B cell (primary cell): ENCODE measurements at regions not wholly inside any gene's neighbourhood (a gene's known extent, or its start where the extent isn't known, plus 50 kb on each side); places are given as distances from the start of the nearest gene placed in this dataset.

Experiments
- ATAC-seq: fragments of 200-7000 bp; cut with Tn5 transposase; one replicate; pipeline ENCODE4 v1.10.0; 2021; ENCODE audit warnings: low read depth, mild to moderate bottlenecking, moderate number of reproducible peaks, moderate library complexity
- CTCF ChIA-PET: fragments of 350-600 bp; sonication (Branson Sonifier 250); formaldehyde crosslinking; loops from one replicate; lab custom pipeline; 2021; ENCODE audit warnings: antibody characterized with exemption, inconsistent platforms; lab: Charles Lee
- POLR2A ChIA-PET: fragments of 350-600 bp; sonication (Branson Sonifier 250); formaldehyde crosslinking; loops from one replicate; lab custom pipeline; 2021; ENCODE audit warnings: antibody characterized with exemption; lab: Charles Lee
- DNase-seq: peaks from one replicate; pipeline ENCODE4 v3.0.0; 2013
- H2AFZ ChIP-seq: 2 replicates; pipeline ENCODE4 v1.6.1; 2012; ENCODE audit warnings: mild to moderate bottlenecking, low read depth, low read length; ENCODE audit not compliant: insufficient read depth, poor library complexity, severe bottlenecking
- H3K27ac ChIP-seq, 2 donors: 1 replicate in 1 of 2; 2 replicates in 1 of 2; pipeline ENCODE4 v1.5.1; 2012 to 2013; ENCODE audit warnings: low read length in 2 of 2, mild to moderate bottlenecking in 2 of 2, moderate library complexity in 1 of 2
- H3K27me3 ChIP-seq, 4 experiments: fragments of 200-600 bp in 1 of 4; sonication (generic) in 1 of 4; replicated peaks in 1 of 4; 1 replicate in 2 of 4; 2 replicates in 2 of 4; pipeline versions ENCODE4 v1.6.1 to v1.7.0; 2013 to 2016; ENCODE audit warnings: low read length in 3 of 4, mild to moderate bottlenecking in 2 of 4, mixed read lengths in 1 of 4, moderate library complexity in 1 of 4; ENCODE audit not compliant: insufficient read depth in 4 of 4, control insufficient read depth in 3 of 4; ENCODE audit errors: control extremely low read depth in 1 of 4
- H3K36me3 ChIP-seq, 2 experiments: replicated peaks in 1 of 2; 1 replicate in 1 of 2; 2 replicates in 1 of 2; pipeline versions ENCODE4 v1.6.1 to v1.7.1; 2013; ENCODE audit warnings: low read length in 1 of 2; ENCODE audit not compliant: insufficient read depth in 2 of 2, control insufficient read depth in 1 of 2; ENCODE audit errors: control extremely low read depth in 1 of 2, extremely low read depth in 1 of 2
- H3K4me1 ChIP-seq, 2 donors: fragments of 200-600 bp in 1 of 2; sonication (generic) in 1 of 2; 1 replicate in 1 of 2; 2 replicates in 1 of 2; pipeline versions ENCODE4 v1.5.1 to v1.6.1; 2013 to 2017; ENCODE audit warnings: low read length in 2 of 2; ENCODE audit not compliant: control insufficient read depth in 2 of 2, insufficient read depth in 2 of 2
- H3K4me2 ChIP-seq: replicated peaks from 2 replicates; pipeline ENCODE3; 2012; ENCODE audit warnings: mild to moderate bottlenecking, low read depth, low read length; ENCODE audit not compliant: poor library complexity, severe bottlenecking
- H3K4me3 ChIP-seq, 5 experiments: fragments of 200-600 bp in 1 of 5; sonication (generic) in 1 of 5; 1 replicate in 3 of 5; 2 replicates in 2 of 5; pipeline versions ENCODE4 v1.5.1 to v1.7.0; 2011 to 2016; ENCODE audit warnings: low read length in 4 of 5, mild to moderate bottlenecking in 4 of 5, low read depth in 2 of 5, control low read depth in 1 of 5, moderate library complexity in 1 of 5; ENCODE audit not compliant: insufficient read depth in 1 of 5; ENCODE audit errors: control extremely low read depth in 1 of 5, extremely low read depth in 1 of 5
- H3K79me2 ChIP-seq: fragments of 200-600 bp; sonication (generic); one replicate; pipeline ENCODE4 v1.6.0; 2016; ENCODE audit warnings: low read length; ENCODE audit not compliant: control insufficient read depth, insufficient read depth
- H3K9ac ChIP-seq: fragments of 200-600 bp; sonication (generic); 2 replicates; pipeline ENCODE4 v1.6.1; 2017; ENCODE audit warnings: mild to moderate bottlenecking, low read length, moderate library complexity
- H3K9me3 ChIP-seq, 3 donors: one replicate each; pipeline versions ENCODE4 v1.6.1 to v1.7.1; 2013; ENCODE audit warnings: low read length in 2 of 3; ENCODE audit not compliant: control insufficient read depth in 2 of 3, insufficient read depth in 1 of 3; ENCODE audit errors: control extremely low read depth in 1 of 3
- H4K20me1 ChIP-seq: 2 replicates; pipeline ENCODE4 v1.6.0; 2012; ENCODE audit warnings: mild to moderate bottlenecking, low read length; ENCODE audit not compliant: insufficient read depth, control insufficient read depth, poor library complexity, severe bottlenecking
- H3K27ac Mint-ChIP-seq: one replicate; pipeline ENCODE4 v1.8.0; 2021; ENCODE audit warnings: mixed read lengths
- H3K27me3 Mint-ChIP-seq: one replicate; pipeline ENCODE4 v1.8.0; 2021; ENCODE audit warnings: mixed read lengths
- H3K4me1 Mint-ChIP-seq: one replicate; pipeline ENCODE4 v1.8.0; 2021; ENCODE audit warnings: mixed read lengths
- H3K4me3 Mint-ChIP-seq: one replicate; pipeline ENCODE4 v1.8.0; 2021; ENCODE audit warnings: mixed read lengths
- H3K9me3 Mint-ChIP-seq: one replicate; pipeline ENCODE4 v1.8.0; 2022; ENCODE audit warnings: mixed read lengths; ENCODE audit not compliant: insufficient read depth
- EZH2 ChIP-seq: IDR thresholded peaks from 2 replicates; pipeline ENCODE4 v1.6.1; 2012; ENCODE audit warnings: borderline replicate concordance, low read depth, mild to moderate bottlenecking, moderate library complexity, low read length; ENCODE audit not compliant: insufficient read depth, poor library complexity, severe bottlenecking
- WGBS: methylation state at CpG from one replicate; pipeline ENCODE4 v1.1.5; 2013; ENCODE audit warnings: missing lambda C conversion rate; ENCODE audit not compliant: insufficient coverage; 5-methylcytosine and 5-hydroxymethylcytosine counted together
- intact Hi-C: fragments of 100-400 bp; cut with micrococcal nuclease; formaldehyde crosslinking; loops from one replicate; pipeline ENCODE4 v1.10.0; 2022
- TF ChIP-seq, protein P1 (sequence below): fragments of 200-600 bp; IDR thresholded peaks from one replicate; pipeline ENCODE4 v1.8.0; 2022; ENCODE audit warnings: antibody characterized with exemption, mild to moderate bottlenecking

- no peaks in the 10 kb centered on the region for H3K9me3 Mint-ChIP-seq
- intact Hi-C loops: no loop called here
- Histone ChIP-seq H3K36me3 (no peaks in the 10 kb centered on the region), H3K4me1 (peaks cover 3 to 7% of the 10 kb centered on the region in 2 donors), H3K79me2 (no peaks in the 10 kb centered on the region), H3K27me3 (no peaks in the 10 kb centered on the region), H3K9me3 (peaks cover 0 to 1% (median 0%) of the 10 kb centered on the region in 3 donors), H3K27ac (no peak overlapping the region), H3K9ac (no peak overlapping the region), H2AFZ (no peak overlapping the region), H3K4me2 (no peak overlapping the region), H3K4me3 (no peak overlapping the region), H4K20me1 (no peaks in the 10 kb centered on the region)
- TF ChIP-seq, protein P1, sequence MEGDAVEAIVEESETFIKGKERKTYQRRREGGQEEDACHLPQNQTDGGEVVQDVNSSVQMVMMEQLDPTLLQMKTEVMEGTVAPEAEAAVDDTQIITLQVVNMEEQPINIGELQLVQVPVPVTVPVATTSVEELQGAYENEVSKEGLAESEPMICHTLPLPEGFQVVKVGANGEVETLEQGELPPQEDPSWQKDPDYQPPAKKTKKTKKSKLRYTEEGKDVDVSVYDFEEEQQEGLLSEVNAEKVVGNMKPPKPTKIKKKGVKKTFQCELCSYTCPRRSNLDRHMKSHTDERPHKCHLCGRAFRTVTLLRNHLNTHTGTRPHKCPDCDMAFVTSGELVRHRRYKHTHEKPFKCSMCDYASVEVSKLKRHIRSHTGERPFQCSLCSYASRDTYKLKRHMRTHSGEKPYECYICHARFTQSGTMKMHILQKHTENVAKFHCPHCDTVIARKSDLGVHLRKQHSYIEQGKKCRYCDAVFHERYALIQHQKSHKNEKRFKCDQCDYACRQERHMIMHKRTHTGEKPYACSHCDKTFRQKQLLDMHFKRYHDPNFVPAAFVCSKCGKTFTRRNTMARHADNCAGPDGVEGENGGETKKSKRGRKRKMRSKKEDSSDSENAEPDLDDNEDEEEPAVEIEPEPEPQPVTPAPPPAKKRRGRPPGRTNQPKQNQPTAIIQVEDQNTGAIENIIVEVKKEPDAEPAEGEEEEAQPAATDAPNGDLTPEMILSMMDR: no peak
- TF ChIP-seq EZH2: no peak
- ATAC-seq (no peak), DNase-seq (no peak)
- ChIA-PET CTCF (no interaction called here), POLR2A (no interaction called here)
- H3K27ac Mint-ChIP-seq: no peak overlapping the region
- H3K4me1 Mint-ChIP-seq: peaks cover 7% of the 10 kb centered on the region
- no CpG with 5 or more reads among the region's 1 CpG for WGBS
- H3K27me3 Mint-ChIP-seq: peaks cover 10% of the 10 kb centered on the region
- no peak overlapping the region for H3K4me3 Mint-ChIP-seq
These were observed 107.7 kb downstream of the EDEM1 start for GRCh38 chr3:5295191-5295690.

DNA sequence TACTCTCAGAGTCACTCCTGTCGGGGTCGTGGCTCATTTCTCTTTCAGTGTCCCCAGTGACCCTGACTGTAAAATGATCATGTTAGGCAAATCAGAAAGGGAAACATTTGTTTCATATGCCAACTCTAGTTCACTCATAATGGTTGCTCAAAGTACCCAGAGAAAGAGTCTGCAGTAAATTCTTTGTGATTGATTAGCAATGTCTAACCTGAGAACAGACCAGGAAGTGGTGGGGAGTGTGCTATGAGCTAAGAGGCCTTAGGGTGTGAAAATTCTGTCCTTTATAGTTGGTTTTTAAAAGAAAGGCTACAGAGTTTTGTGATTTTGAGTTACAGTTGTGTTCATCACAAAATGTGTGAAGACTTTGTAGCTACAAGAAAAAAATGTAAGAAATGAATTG lies 108.9 kb downstream of the EDEM1 start:
- H3K4me3 ChIP-seq: no peak overlapping the region
- POLR2A ChIA-PET: no interaction called here
- Mint-ChIP-seq H3K4me1 (peaks cover 7% of the 10 kb centered on the region), H3K4me3 (no peak overlapping the region), H3K27me3 (peaks cover 10% of the 10 kb centered on the region), H3K9me3 (no peaks in the 10 kb centered on the region), H3K27ac (no peak overlapping the region)
- 90% methylated on average over 2 of the region's 2 CpGs for WGBS
- H3K27me3 ChIP-seq: no peaks in the 10 kb centered on the region
- H3K36me3 ChIP-seq: no peaks in the 10 kb centered on the region
- no peak for DNase-seq
- H4K20me1 ChIP-seq: no peaks in the 10 kb centered on the region
- intact Hi-C loops: no loop called here
- no peak overlapping the region for H3K27ac ChIP-seq
- no peaks in the 10 kb centered on the region for H3K79me2 ChIP-seq
- H3K9me3 ChIP-seq: peaks cover 0 to 1% (median 0%) of the 10 kb centered on the region in 3 donors
- TF ChIP-seq EZH2: no peak
- TF ChIP-seq, protein P1: no peak
- no peak overlapping the region for H3K4me2 ChIP-seq
- peaks cover 3 to 7% of the 10 kb centered on the region in 2 donors for H3K4me1 ChIP-seq
- H2AFZ ChIP-seq: no peak overlapping the region
- no peak overlapping the region for H3K9ac ChIP-seq
- CTCF ChIA-PET: no interaction called here
- no peak for ATAC-seq
